ENCODE measurements at regions not wholly inside any gene's neighbourhood (a gene's known extent, or its start where the extent isn't known, plus 50 kb on each side); places are given as distances from the start of the nearest gene placed in this dataset.

- intact Hi-C loops (cut with micrococcal nuclease; ENCODE audit: unreplicated experiment), result no loop called here
- no peaks in the 10 kb centered on the region for H3K9me3 ChIP-seq (ENCODE audit: insufficient read depth, low read depth)
- H3K4me2 ChIP-seq, result no peak overlapping the region
- H3F3A ChIP-seq (ENCODE audit: insufficient read depth, low read depth), result no peaks in the 10 kb centered on the region
- H3K27me3 ChIP-seq (ENCODE audit: insufficient read depth, low read depth), result no peaks in the 10 kb centered on the region
- H3K36me3 ChIP-seq (ENCODE audit: low read depth), result no peaks in the 10 kb centered on the region
- TF ChIP-seq, protein P1, sequence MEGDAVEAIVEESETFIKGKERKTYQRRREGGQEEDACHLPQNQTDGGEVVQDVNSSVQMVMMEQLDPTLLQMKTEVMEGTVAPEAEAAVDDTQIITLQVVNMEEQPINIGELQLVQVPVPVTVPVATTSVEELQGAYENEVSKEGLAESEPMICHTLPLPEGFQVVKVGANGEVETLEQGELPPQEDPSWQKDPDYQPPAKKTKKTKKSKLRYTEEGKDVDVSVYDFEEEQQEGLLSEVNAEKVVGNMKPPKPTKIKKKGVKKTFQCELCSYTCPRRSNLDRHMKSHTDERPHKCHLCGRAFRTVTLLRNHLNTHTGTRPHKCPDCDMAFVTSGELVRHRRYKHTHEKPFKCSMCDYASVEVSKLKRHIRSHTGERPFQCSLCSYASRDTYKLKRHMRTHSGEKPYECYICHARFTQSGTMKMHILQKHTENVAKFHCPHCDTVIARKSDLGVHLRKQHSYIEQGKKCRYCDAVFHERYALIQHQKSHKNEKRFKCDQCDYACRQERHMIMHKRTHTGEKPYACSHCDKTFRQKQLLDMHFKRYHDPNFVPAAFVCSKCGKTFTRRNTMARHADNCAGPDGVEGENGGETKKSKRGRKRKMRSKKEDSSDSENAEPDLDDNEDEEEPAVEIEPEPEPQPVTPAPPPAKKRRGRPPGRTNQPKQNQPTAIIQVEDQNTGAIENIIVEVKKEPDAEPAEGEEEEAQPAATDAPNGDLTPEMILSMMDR (conservative IDR thresholded peaks at IDR 0.05), result no peak
- DNase-seq, result no peak
- no peaks in the 10 kb centered on the region for H3K79me2 ChIP-seq (ENCODE audit: low read depth)
- ChIA-PET POLR2A (ENCODE audit: unreplicated experiment) (no interaction called here), CTCF (no interaction called here)
- H4K20me1 ChIP-seq (ENCODE audit: insufficient read depth), result no peaks in the 10 kb centered on the region
- BruUV-seq (replicated peaks), result no TSS peak
- H3K4me1 ChIP-seq (replicated peaks; ENCODE audit: insufficient read depth), result no peaks in the 10 kb centered on the region
- H3K9me2 ChIP-seq (ENCODE audit: insufficient read depth), result no peaks in the 10 kb centered on the region
- H3K27ac ChIP-seq, result no peak overlapping the region
- no peak overlapping the region for H3K4me3 ChIP-seq
- H2AFZ ChIP-seq, result no peak overlapping the region
These were observed 231.1 kb upstream of the CA10 start for GRCh38 chr17:52389632-52390031.

DNA sequence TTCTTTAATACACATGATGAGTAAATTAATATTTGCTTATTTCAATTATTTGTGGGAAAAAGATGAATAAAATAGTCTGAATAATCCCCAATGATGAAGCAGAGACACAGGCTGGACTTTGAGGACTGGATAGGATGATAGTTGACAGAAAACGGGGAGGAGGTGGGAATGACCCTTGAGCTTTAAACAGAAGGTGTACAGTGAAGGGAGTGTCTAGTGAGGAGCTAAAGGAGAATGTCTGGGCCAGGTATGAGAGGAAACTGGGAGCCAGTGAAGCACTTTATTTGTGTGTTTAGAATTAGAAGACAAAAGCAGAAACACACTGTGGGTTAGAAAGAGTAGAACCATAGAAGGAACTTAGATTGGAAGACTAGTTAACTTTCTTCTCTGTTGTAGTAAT is 230.4 kb upstream of the CA10 start:
- Histone ChIP-seq H3K9me2 (ENCODE audit: insufficient read depth) (no peaks in the 10 kb centered on the region), H3K27ac (no peak overlapping the region), H3K27me3 (ENCODE audit: insufficient read depth, low read depth) (no peaks in the 10 kb centered on the region), H3K36me3 (ENCODE audit: low read depth) (no peaks in the 10 kb centered on the region), H4K20me1 (ENCODE audit: insufficient read depth) (no peaks in the 10 kb centered on the region), H3K4me1 (replicated peaks; ENCODE audit: insufficient read depth) (no peaks in the 10 kb centered on the region), H3K79me2 (ENCODE audit: low read depth) (no peaks in the 10 kb centered on the region), H3K9me3 (ENCODE audit: insufficient read depth, low read depth) (no peaks in the 10 kb centered on the region), H3F3A (ENCODE audit: insufficient read depth, low read depth) (no peaks in the 10 kb centered on the region), H3K4me3 (no peak overlapping the region), H2AFZ (no peak overlapping the region), H3K4me2 (no peak overlapping the region)
- intact Hi-C loops (cut with micrococcal nuclease; ENCODE audit: unreplicated experiment), result no loop called here
- POLR2A ChIA-PET (ENCODE audit: unreplicated experiment), result no interaction called here
- no peak for DNase-seq
- BruUV-seq (replicated peaks), result no TSS peak
- CTCF ChIA-PET, result no interaction called here
- TF ChIP-seq, protein P1 (conservative IDR thresholded peaks at IDR 0.05), result no peak
- TF ChIP-seq EZH2 (IDR thresholded peaks at IDR 0.05; ENCODE audit: low read depth), result no peak

- no TSS peak for BruUV-seq (replicated peaks)
- H3K4me2 ChIP-seq, result no peak overlapping the region
- POLR2A ChIA-PET (ENCODE audit: unreplicated experiment), result no interaction called here
- H3F3A ChIP-seq (ENCODE audit: insufficient read depth, low read depth), result no peaks in the 10 kb centered on the region
- CTCF ChIA-PET, result no interaction called here
- H3K36me3 ChIP-seq (ENCODE audit: low read depth), result no peaks in the 10 kb centered on the region
- no peaks in the 10 kb centered on the region for H3K9me3 ChIP-seq (ENCODE audit: insufficient read depth, low read depth)
- no peak for TF ChIP-seq EZH2 (IDR thresholded peaks at IDR 0.05; ENCODE audit: low read depth)
- TF ChIP-seq, protein P1 (conservative IDR thresholded peaks at IDR 0.05), result no peak
- intact Hi-C loops (cut with micrococcal nuclease; ENCODE audit: unreplicated experiment), result loop anchor here (5.0 kb wide), 1 partner anchor 1788 kb away; no protein-coding TSS in a partner anchor
- no peaks in the 10 kb centered on the region for H4K20me1 ChIP-seq (ENCODE audit: insufficient read depth)
- H2AFZ ChIP-seq, result no peak overlapping the region
- no peak for DNase-seq
- H3K27ac ChIP-seq, result no peak overlapping the region
- H3K9me2 ChIP-seq (ENCODE audit: insufficient read depth), result no peaks in the 10 kb centered on the region
- H3K4me3 ChIP-seq, result no peak overlapping the region
- H3K27me3 ChIP-seq (ENCODE audit: insufficient read depth, low read depth), result no peaks in the 10 kb centered on the region
- H3K4me1 ChIP-seq (replicated peaks; ENCODE audit: insufficient read depth), result no peaks in the 10 kb centered on the region
- no peaks in the 10 kb centered on the region for H3K79me2 ChIP-seq (ENCODE audit: low read depth)
These were observed 226.2 kb upstream of the CA10 start for GRCh38 chr17:52384695-52385094.
